Islet of Langerhans (tissue), 1 donor: ENCODE measurements at regions not wholly inside any gene's neighbourhood (a gene's known extent, or its start where the extent isn't known, plus 50 kb on each side); places are given as distances from the start of the nearest gene placed in this dataset.

Experiments used
- FAIRE-seq: peaks from one replicate; lab custom pipeline; 2011; peaks lifted over from hg19 to GRCh38; lab: Jason Lieb, UNC

GRCh38 chr7:68491523-68492358, 1106.5 kb upstream of the AUTS2 start:
- FAIRE-seq = no peak

GRCh38 chr7:68492359-68492690, 1106.0 kb upstream of the AUTS2 start:
- FAIRE-seq = no peak

- FAIRE-seq = no peak
Measured at GRCh38 chr7:68503400-68503799, 1094.9 kb upstream of the AUTS2 start.

- no peak for FAIRE-seq
Measured at GRCh38 chr7:68504716-68505115, 1093.6 kb upstream of the AUTS2 start.

GRCh38 chr7:68505721-68506120, 1092.6 kb upstream of the AUTS2 start:
- no peak for FAIRE-seq

- no peak for FAIRE-seq
Measured at GRCh38 chr7:68507668-68508067, 1090.6 kb upstream of the AUTS2 start.

GRCh38 chr7:68509054-68509453, 1089.2 kb upstream of the AUTS2 start:
- no peak for FAIRE-seq

- FAIRE-seq = no peak
Measured at GRCh38 chr7:68509603-68510002, 1088.7 kb upstream of the AUTS2 start.

GRCh38 chr7:68511281-68511680, 1087.0 kb upstream of the AUTS2 start:
- no peak for FAIRE-seq

- FAIRE-seq = no peak
Measured at GRCh38 chr7:68512466-68512865, 1085.8 kb upstream of the AUTS2 start.

- no peak for FAIRE-seq
Measured at GRCh38 chr7:68518060-68518459, 1080.2 kb upstream of the AUTS2 start.

- no peak for FAIRE-seq
Measured at GRCh38 chr7:68524126-68524525, 1074.1 kb upstream of the AUTS2 start.

GRCh38 chr7:68529221-68529620, 1069.1 kb upstream of the AUTS2 start:
- no peak for FAIRE-seq

GRCh38 chr7:68535266-68535665, 1063.0 kb upstream of the AUTS2 start:
- FAIRE-seq = no peak

- FAIRE-seq = no peak
Measured at GRCh38 chr7:68537051-68537773, 1061.1 kb upstream of the AUTS2 start.

- no peak for FAIRE-seq
Measured at GRCh38 chr7:68537774-68538071, 1060.6 kb upstream of the AUTS2 start.

- FAIRE-seq = no peak
Measured at GRCh38 chr7:68542831-68543230, 1055.4 kb upstream of the AUTS2 start.

- no peak for FAIRE-seq
Measured at GRCh38 chr7:68544851-68545250, 1053.4 kb upstream of the AUTS2 start.

GRCh38 chr7:68547181-68547580, 1051.1 kb upstream of the AUTS2 start:
- FAIRE-seq = no peak

- no peak for FAIRE-seq
Measured at GRCh38 chr7:68547799-68548198, 1050.5 kb upstream of the AUTS2 start.

- FAIRE-seq = no peak
Measured at GRCh38 chr7:68550027-68550426, 1048.2 kb upstream of the AUTS2 start.

- FAIRE-seq = no peak
Measured at GRCh38 chr7:68550635-68551034, 1047.6 kb upstream of the AUTS2 start.

GRCh38 chr7:68556537-68556936, 1041.7 kb upstream of the AUTS2 start:
- no peak for FAIRE-seq

GRCh38 chr7:68559518-68559917, 1038.8 kb upstream of the AUTS2 start:
- FAIRE-seq = no peak
